IMR-90 (cell line): ENCODE measurements at regions not wholly inside any gene's neighbourhood (a gene's known extent, or its start where the extent isn't known, plus 50 kb on each side); places are given as distances from the start of the nearest gene placed in this dataset.

Experiments
- ATAC-seq: fragments of 200-7000 bp; cut with Tn5 transposase; 2 replicates; pipeline ENCODE4 v1.9.1; 2020; ENCODE audit warnings: low read depth, mild to moderate bottlenecking, moderate library complexity
- BruUV-seq: library from RNA; stranded (reverse); fragments of 400-500 nt; replicated peaks from 2 replicates; lab custom pipeline; 2021; lab: Mats Ljungman, UMichigan
- CTCF ChIA-PET: fragments of 300-600 bp; formaldehyde crosslinking; extraction: SDS; loops from one replicate; lab custom pipeline; 2021; ENCODE audit warnings: antibody characterized with exemption; lab: Yijun Ruan, JAX
- POLR2A ChIA-PET: fragments of 300-600 bp; sonication (Branson Sonifier 250); formaldehyde crosslinking; loops from one replicate; lab custom pipeline; 2022; ENCODE audit warnings: antibody characterized with exemption; ENCODE audit not compliant: unreplicated experiment; lab: Charles Lee
- DNase-seq: peaks from one replicate; pipeline ENCODE4 v3.0.0; 2013
- H2AFZ ChIP-seq: replicated peaks from 2 replicates; pipeline ENCODE3; 2013; ENCODE audit warnings: low read length, mild to moderate bottlenecking; ENCODE audit not compliant: poor library complexity
- H2AK5ac ChIP-seq: 2 replicates; pipeline ENCODE4 v1.6.1; 2013; ENCODE audit warnings: low read depth, low read length, inconsistent platforms
- H2AK9ac ChIP-seq: replicated peaks from 2 replicates; pipeline ENCODE3; 2013; ENCODE audit warnings: mild to moderate bottlenecking, low read depth, low read length, moderate library complexity; ENCODE audit not compliant: poor library complexity
- H2BK120ac ChIP-seq: 2 replicates; pipeline ENCODE4 v1.6.1; 2013; ENCODE audit warnings: low read depth, low read length, inconsistent platforms
- H2BK15ac ChIP-seq: 3 replicates; pipeline ENCODE4 v1.6.1; 2013; ENCODE audit warnings: low read depth, low read length, inconsistent platforms
- H2BK20ac ChIP-seq: 2 replicates; pipeline ENCODE4 v1.6.1; 2013; ENCODE audit warnings: low read depth, mild to moderate bottlenecking, inconsistent platforms, low read length, moderate library complexity
- H2BK5ac ChIP-seq: 2 replicates; pipeline ENCODE4 v1.6.1; 2013; ENCODE audit warnings: mild to moderate bottlenecking, low read depth, low read length, inconsistent platforms; ENCODE audit not compliant: poor library complexity, severe bottlenecking
- H3K14ac ChIP-seq: replicated peaks from 2 replicates; pipeline ENCODE4 v1.6.1; 2013; ENCODE audit warnings: low read depth, low read length, inconsistent platforms
- H3K18ac ChIP-seq: 2 replicates; pipeline ENCODE4 v1.6.1; 2013; ENCODE audit warnings: low read depth, low read length, control low read depth
- H3K23ac ChIP-seq: 2 replicates; pipeline ENCODE4 v1.6.1; 2013; ENCODE audit warnings: low read depth, low read length, inconsistent platforms
- H3K27ac ChIP-seq: 2 replicates; pipeline ENCODE4 v1.5.1; 2013; ENCODE audit warnings: mild to moderate bottlenecking, control low read depth, low read length; ENCODE audit not compliant: insufficient read depth
- H3K27me3 ChIP-seq: 2 replicates; pipeline ENCODE4 v1.6.1; 2013; ENCODE audit warnings: low read length; ENCODE audit not compliant: control insufficient read depth, insufficient read depth
- H3K36me3 ChIP-seq: 2 replicates; pipeline ENCODE4 v1.6.1; 2013; ENCODE audit warnings: low read length, mixed read lengths; ENCODE audit not compliant: control insufficient read depth, insufficient read depth
- H3K4ac ChIP-seq: 2 replicates; pipeline ENCODE4 v1.6.1; 2013; ENCODE audit warnings: low read depth, low read length, inconsistent platforms
- H3K4me1 ChIP-seq: 2 replicates; pipeline ENCODE4 v1.6.1; 2013; ENCODE audit warnings: low read length, mixed read lengths; ENCODE audit not compliant: control insufficient read depth, insufficient read depth
- H3K4me2 ChIP-seq: 2 replicates; pipeline ENCODE4 v1.6.1; 2013; ENCODE audit warnings: low read depth, mild to moderate bottlenecking, control low read depth, low read length, moderate library complexity
- H3K4me3 ChIP-seq: 2 replicates; pipeline ENCODE4 v1.5.1; 2013; ENCODE audit warnings: low read depth, mild to moderate bottlenecking, control low read depth, low read length, moderate library complexity; ENCODE audit not compliant: insufficient read depth
- H3K56ac ChIP-seq: 2 replicates; pipeline ENCODE4 v1.6.1; 2013; ENCODE audit warnings: low read length, inconsistent platforms; ENCODE audit not compliant: insufficient read depth; ENCODE audit errors: extremely low read depth
- H3K79me1 ChIP-seq, 2 experiments: 2 replicates each; pipeline ENCODE4 v1.6.1; 2013; ENCODE audit warnings: low read length in 2 of 2, inconsistent platforms in 1 of 2, low read depth in 1 of 2
- H3K9ac ChIP-seq: 2 replicates; pipeline ENCODE4 v1.6.1; 2013; ENCODE audit warnings: low read depth, low read length, control low read depth
- H3K9me1 ChIP-seq: 2 replicates; pipeline ENCODE4 v1.6.1; 2013; ENCODE audit warnings: low read length, inconsistent platforms; ENCODE audit not compliant: insufficient read depth
- H3K9me3 ChIP-seq: 2 replicates; pipeline ENCODE4 v1.6.1; 2013; ENCODE audit warnings: low read length; ENCODE audit not compliant: control insufficient read depth, insufficient read depth
- H4K20me1 ChIP-seq: 2 replicates; pipeline ENCODE4 v1.6.1; 2013; ENCODE audit warnings: low read length, inconsistent platforms; ENCODE audit not compliant: insufficient read depth
- H4K5ac ChIP-seq: 2 replicates; pipeline ENCODE4 v1.6.1; 2013; ENCODE audit warnings: mild to moderate bottlenecking, low read depth, low read length, control low read depth
- H4K8ac ChIP-seq, 2 experiments: 2 replicates each; pipeline ENCODE4 v1.6.1; 2013; ENCODE audit warnings: low read depth in 2 of 2, low read length in 2 of 2, control low read depth in 1 of 2, inconsistent platforms in 1 of 2
- H4K91ac ChIP-seq: 2 replicates; pipeline ENCODE4 v1.6.1; 2013; ENCODE audit warnings: low read depth, low read length, inconsistent platforms; ENCODE audit not compliant: insufficient read depth
- FOS ChIP-seq: fragments of 150-350 bp; IDR thresholded peaks from 2 replicates; pipeline ENCODE4 v1.6.1; 2016; ENCODE audit warnings: low read depth, low read length
- NFE2L2 ChIP-seq: fragments of 150-350 bp; IDR thresholded peaks from 2 replicates; pipeline ENCODE4 v1.6.1; 2016; ENCODE audit warnings: low read depth, mild to moderate bottlenecking, low read length
- RFX5 ChIP-seq: IDR thresholded peaks from 2 replicates; pipeline ENCODE4 v1.8.0; 2012; ENCODE audit warnings: low read depth, mild to moderate bottlenecking, low read length, moderate library complexity
- SMC3 ChIP-seq: fragments of 150-350 bp; IDR thresholded peaks from 2 replicates; pipeline ENCODE4 v1.6.1; 2016; ENCODE audit warnings: low read depth, mild to moderate bottlenecking, antibody characterized with exemption, low read length, moderate library complexity
- WGBS, 2 experiments: methylation state at CpG; one replicate each; pipeline versions ENCODE4 v1.1.5 to v1.1.7; 2013; ENCODE audit warnings: missing lambda C conversion rate in 2 of 2; ENCODE audit not compliant: insufficient read length in 1 of 2; ENCODE audit errors: extremely low coverage in 2 of 2; 5-methylcytosine and 5-hydroxymethylcytosine counted together
- dilution Hi-C: fragments of 300-500 bp; cut with HindIII; formaldehyde crosslinking; loops from one replicate; pipeline ENCODE4 v1.14.3; 2018; ENCODE audit warnings: low sequenced_read_pairs; ENCODE audit not compliant: unreplicated experiment
- in situ Hi-C: fragments of 300-500 bp; cut with MboI; formaldehyde crosslinking; loops from 3 replicates; pipeline ENCODE4 v1.14.3; 2019; ENCODE audit warnings: low sequenced_read_pairs, inconsistent platforms, mixed read lengths
- intact Hi-C: fragments of 100-400 bp; cut with micrococcal nuclease; formaldehyde crosslinking; loops from 2 replicates; pipeline ENCODE4 v1.10.0; 2022
- TF ChIP-seq, protein P1 (sequence below): fragments of 150-350 bp; IDR thresholded peaks from 2 replicates; pipeline ENCODE4 v1.6.1; 2017; ENCODE audit warnings: mild to moderate bottlenecking, antibody characterized with exemption, low read length, low read depth

DNA sequence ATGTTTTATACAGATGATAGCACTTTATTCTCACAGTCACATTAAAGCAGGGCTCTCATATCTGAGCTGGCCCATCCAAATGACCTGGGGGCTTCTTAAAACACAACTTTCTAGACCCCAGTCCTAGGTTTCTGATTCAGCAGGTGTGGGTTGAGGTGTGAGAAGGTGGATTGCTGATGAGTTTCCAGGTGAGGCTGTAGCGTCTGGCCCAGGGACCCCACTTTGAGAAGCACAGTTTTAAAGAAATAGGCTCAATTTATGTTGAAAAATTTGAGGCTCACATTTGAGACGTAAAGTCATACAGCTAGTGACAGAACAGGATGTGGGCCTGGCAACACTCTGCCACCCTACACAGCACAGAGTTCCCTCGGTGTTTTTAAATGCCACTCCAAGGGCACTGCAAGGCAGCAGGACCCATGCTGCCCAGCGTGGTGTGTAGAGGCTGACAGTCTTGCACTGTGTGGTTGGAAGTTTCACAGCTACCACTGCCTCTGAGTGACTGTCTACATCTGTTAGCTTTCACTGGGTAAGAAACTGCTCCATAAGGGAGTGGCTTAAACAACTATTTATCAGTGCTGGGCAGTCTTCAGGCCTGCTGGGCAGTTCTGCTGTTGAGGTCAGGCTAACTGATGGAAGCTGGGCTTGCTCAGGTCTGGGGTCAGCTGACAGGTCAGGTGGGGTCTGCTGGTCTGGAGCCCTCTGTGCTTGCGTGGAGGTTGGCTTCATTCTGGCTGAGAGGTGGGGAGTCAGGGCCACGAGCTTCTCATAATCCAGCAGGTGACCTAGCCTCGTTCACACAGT lies 319.7 kb downstream of the CXCL12 start:
- Histone ChIP-seq H4K8ac (no peak overlapping the region), H3K79me1 (no peaks in the 10 kb centered on the region), H2AK9ac (no peak overlapping the region), H3K23ac (no peak overlapping the region), H3K9ac (no peak overlapping the region), H3K27ac (no peak overlapping the region), H3K27me3 (peaks cover 16% of the 10 kb centered on the region; the same call in 1 of the 2 replicates), H2BK15ac (no peak overlapping the region), H4K20me1 (no peaks in the 10 kb centered on the region), H3K4me3 (no peak overlapping the region), H3K18ac (no peak overlapping the region), H3K56ac (no peak overlapping the region), H2BK120ac (no peak overlapping the region), H3K4me2 (no peak overlapping the region), H3K36me3 (no peaks in the 10 kb centered on the region), H4K5ac (no peak overlapping the region), H3K4me1 (no peaks in the 10 kb centered on the region; the same call in 1 of the 2 replicates), H3K9me3 (no peaks in the 10 kb centered on the region), H2BK5ac (no peak overlapping the region), H3K9me1 (no peaks in the 10 kb centered on the region), H2AK5ac (no peak overlapping the region), H3K4ac (no peak overlapping the region), H2BK20ac (no peak overlapping the region), H4K91ac (no peak overlapping the region), H2AFZ (peak overlapping the region; percentile 68), H3K14ac (no peak overlapping the region)
- intact Hi-C loops, result no loop called here
- no CpG with 5 or more reads among the region's 7 CpGs for WGBS, 2 experiments
- CTCF ChIA-PET, result no interaction called here
- TF ChIP-seq FOS (no peak), RFX5 (no peak), SMC3 (no peak), NFE2L2 (no peak)
- TF ChIP-seq, protein P1, sequence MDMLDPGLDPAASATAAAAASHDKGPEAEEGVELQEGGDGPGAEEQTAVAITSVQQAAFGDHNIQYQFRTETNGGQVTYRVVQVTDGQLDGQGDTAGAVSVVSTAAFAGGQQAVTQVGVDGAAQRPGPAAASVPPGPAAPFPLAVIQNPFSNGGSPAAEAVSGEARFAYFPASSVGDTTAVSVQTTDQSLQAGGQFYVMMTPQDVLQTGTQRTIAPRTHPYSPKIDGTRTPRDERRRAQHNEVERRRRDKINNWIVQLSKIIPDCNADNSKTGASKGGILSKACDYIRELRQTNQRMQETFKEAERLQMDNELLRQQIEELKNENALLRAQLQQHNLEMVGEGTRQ, result no peak
- BruUV-seq, result no TSS peak
- POLR2A ChIA-PET, result no interaction called here
- dilution Hi-C loops, result no loop called here
- DNase-seq (no peak), ATAC-seq (0 out of 2 replicates have a peak, but pooled peaks have one; percentile 17)
- in situ Hi-C loops, result loop anchor here (25.0 kb wide), 1 partner anchor 797 kb away; no protein-coding TSS in a partner anchor
